Bronchial epithelial cell (primary cell): ENCODE measurements at regions not wholly inside any gene's neighbourhood (a gene's known extent, or its start where the extent isn't known, plus 50 kb on each side); places are given as distances from the start of the nearest gene placed in this dataset.

Experiments used
- DNase-seq: peaks from one replicate; pipeline ENCODE4 v3.0.0-alpha.2; 2010; ENCODE audit warnings: low read depth
- FAIRE-seq: peaks from 2 replicates; lab custom pipeline; 2011; peaks lifted over from hg19 to GRCh38; lab: Jason Lieb, UNC
- H3K27me3 ChIP-seq: 2 replicates; pipeline ENCODE4 v1.5.1; 2011; ENCODE audit warnings: low read length; ENCODE audit not compliant: control insufficient read depth, insufficient read depth
- H3K36me3 ChIP-seq: 2 replicates; pipeline ENCODE4 v1.5.1; 2011; ENCODE audit warnings: low read length; ENCODE audit not compliant: control insufficient read depth, insufficient read depth
- H3K4me3 ChIP-seq: 2 replicates; pipeline ENCODE4 v1.5.1; 2011; ENCODE audit warnings: mild to moderate bottlenecking, low read depth, low read length, control low read depth
- CTCF ChIP-seq: IDR thresholded peaks from 2 replicates; pipeline ENCODE4 v1.5.1; 2011; ENCODE audit warnings: mild to moderate bottlenecking, moderate library complexity, low read length, control low read depth, inconsistent platforms; ENCODE audit not compliant: insufficient read depth, severe bottlenecking

DNA sequence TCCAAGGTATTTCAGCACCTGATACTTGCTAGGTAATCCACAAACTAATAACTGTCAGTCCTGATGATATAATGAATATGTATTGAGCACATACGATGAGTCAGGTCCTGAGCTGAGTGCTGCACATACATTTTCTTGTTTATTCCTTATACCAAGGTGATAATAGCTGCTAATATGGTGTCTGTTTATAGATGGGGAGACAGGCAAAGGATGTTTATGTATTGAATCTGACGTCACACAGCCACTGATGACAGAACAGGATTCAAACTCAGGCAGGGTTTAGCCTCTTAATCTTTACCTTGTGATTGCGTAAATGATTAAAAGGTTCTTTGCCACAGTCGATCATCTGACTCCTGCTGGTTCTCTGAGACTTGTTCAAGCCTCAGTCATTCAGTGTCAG lies 609.9 kb upstream of the CPEB2 start:
- H3K36me3 ChIP-seq, result no peaks in the 10 kb centered on the region
- no peak for FAIRE-seq
- DNase-seq, result no peak
- TF ChIP-seq CTCF, result no peak
- H3K27me3 ChIP-seq, result no peaks in the 10 kb centered on the region
- H3K4me3 ChIP-seq, result no peak overlapping the region

DNA sequence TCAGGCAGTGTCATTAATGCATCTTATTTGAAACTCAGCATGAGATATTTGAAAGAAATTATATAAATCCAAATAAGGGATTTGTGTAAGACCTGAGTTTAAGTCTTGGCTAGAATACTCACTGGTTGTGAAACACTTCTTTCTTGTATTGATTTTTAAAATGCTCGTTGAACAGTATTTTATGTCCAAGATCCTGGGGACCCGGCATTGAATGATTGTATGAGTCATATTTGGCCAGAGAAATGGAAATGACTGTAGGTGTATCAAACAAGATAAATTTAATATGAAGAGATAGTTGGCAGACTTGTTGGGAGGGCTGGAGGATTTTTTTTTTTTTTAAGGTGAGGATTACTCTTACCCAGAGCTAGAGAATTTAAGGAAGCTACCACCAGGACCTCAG lies 606.1 kb upstream of the CPEB2 start:
- Histone ChIP-seq H3K27me3 (no peaks in the 10 kb centered on the region), H3K4me3 (no peak overlapping the region), H3K36me3 (no peaks in the 10 kb centered on the region)
- DNase-seq, result no peak
- FAIRE-seq, result no peak
- no peak for TF ChIP-seq CTCF

DNA sequence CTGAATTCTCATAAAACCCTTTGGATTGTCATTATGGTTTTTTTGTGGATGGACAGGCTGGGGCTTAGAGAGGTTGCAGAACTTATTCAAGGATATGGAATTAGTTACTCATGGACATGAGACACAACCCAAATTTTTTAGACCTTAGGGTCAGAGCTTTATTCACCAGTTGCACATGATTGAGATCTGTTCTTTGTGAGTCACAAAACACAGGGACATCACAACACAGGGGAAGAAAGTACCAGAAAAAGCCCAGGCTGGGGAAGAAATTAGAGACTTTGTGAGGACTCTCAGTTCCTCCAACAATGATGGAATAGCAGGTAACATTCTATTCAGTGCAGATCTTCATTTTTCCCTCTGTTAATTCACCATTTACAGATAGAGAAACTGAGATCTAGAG lies 602.4 kb upstream of the CPEB2 start:
- FAIRE-seq (no peak), DNase-seq (no peak)
- TF ChIP-seq CTCF, result no peak
- H3K36me3 ChIP-seq, result no peaks in the 10 kb centered on the region
- no peak overlapping the region for H3K4me3 ChIP-seq
- no peaks in the 10 kb centered on the region for H3K27me3 ChIP-seq

DNA sequence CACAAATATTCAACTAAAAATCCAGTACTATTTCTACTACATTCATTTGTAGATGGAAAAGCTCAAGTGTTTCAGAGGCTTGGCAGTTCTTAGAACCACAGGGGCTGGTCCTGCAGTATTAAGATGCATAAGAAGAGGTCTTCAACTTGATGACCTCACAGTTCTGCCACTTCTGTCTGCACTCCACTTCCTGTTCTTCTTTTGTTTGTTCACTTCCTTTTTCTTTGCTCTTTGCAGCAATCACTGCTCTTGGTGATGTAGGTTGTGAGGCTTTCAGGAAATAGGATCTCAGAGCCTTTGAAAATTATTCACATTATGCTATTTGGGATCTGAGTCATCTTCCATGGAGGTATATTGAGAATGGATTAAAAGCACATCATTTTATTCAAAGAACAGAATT lies 602.0 kb upstream of the CPEB2 start:
- Histone ChIP-seq H3K4me3 (no peak overlapping the region), H3K36me3 (no peaks in the 10 kb centered on the region), H3K27me3 (no peaks in the 10 kb centered on the region)
- DNase-seq, result no peak
- TF ChIP-seq CTCF, result no peak
- no peak for FAIRE-seq

- no peaks in the 10 kb centered on the region for H3K27me3 ChIP-seq
- TF ChIP-seq CTCF, result no peak
- no peaks in the 10 kb centered on the region for H3K36me3 ChIP-seq
- DNase-seq, result no peak
- H3K4me3 ChIP-seq, result no peak overlapping the region
- no peak for FAIRE-seq
These were observed 599.1 kb upstream of the CPEB2 start for GRCh38 chr4:14403132-14403531.

DNA sequence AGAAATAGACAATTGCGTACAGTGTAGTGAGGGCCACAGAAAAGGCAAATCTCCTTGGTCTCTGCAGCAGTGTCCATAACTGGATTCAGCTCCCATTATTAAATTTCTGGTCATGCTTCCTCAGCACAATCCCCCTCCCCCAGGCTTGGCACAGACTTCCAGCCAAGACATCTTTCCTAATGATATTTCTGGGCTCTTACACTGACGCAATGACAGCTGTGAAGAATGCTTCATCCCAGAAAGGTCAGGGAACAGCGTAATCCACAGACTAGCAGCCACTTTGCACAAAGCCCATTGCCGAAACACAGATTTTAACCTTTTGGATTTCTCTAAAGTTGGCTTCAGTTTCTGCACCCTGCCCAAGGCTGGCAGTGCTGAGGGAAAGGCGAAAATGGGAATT lies 597.6 kb upstream of the CPEB2 start:
- no peak for DNase-seq
- FAIRE-seq, result no peak
- no peak for TF ChIP-seq CTCF
- Histone ChIP-seq H3K27me3 (no peaks in the 10 kb centered on the region), H3K4me3 (no peak overlapping the region), H3K36me3 (no peaks in the 10 kb centered on the region)
